Ovary (tissue), 7 donors: ENCODE measurements at regions not wholly inside any gene's neighbourhood (a gene's known extent, or its start where the extent isn't known, plus 50 kb on each side); places are given as distances from the start of the nearest gene placed in this dataset.

Experiments
- DNase-seq, 5 donors: peaks; one replicate each; pipeline ENCODE4 v3.0.0-alpha.2; 2019 to 2020
- H3K27ac ChIP-seq, 2 donors: fragments of 200-600 bp; one replicate each; pipeline versions ENCODE4 v1.5.1 to v1.8.0; 2019 to 2022
- H3K27me3 ChIP-seq: fragments of 200-600 bp; one replicate; pipeline ENCODE4 v1.8.0; 2022
- H3K36me3 ChIP-seq: fragments of 200-600 bp; sonication (generic); one replicate; pipeline ENCODE4 v1.5.1; 2019
- H3K4me1 ChIP-seq: one replicate; pipeline ENCODE4 v1.8.1; 2013; ENCODE audit warnings: mild to moderate bottlenecking, moderate library complexity; ENCODE audit not compliant: insufficient read depth
- H3K4me3 ChIP-seq: fragments of 200-600 bp; sonication (generic); one replicate; pipeline ENCODE4 v1.5.1; 2017
- H3K9me3 ChIP-seq, 2 donors: fragments of 200-600 bp in 1 of 2; sonication (generic) in 1 of 2; one replicate each; pipeline versions ENCODE4 v1.5.1 to v1.8.1; 2013 to 2019; ENCODE audit warnings: mild to moderate bottlenecking in 1 of 2, moderate library complexity in 1 of 2
- CTCF ChIP-seq, 3 donors: fragments of 450-650 bp in 2 of 3; fragments of 200-600 bp in 1 of 3; IDR thresholded peaks; one replicate each; pipeline versions ENCODE4 v1.5.1 to v1.8.0; 2016 to 2022; ENCODE audit warnings: antibody characterized with exemption in 3 of 3, mild to moderate bottlenecking in 1 of 3
- EP300 ChIP-seq: sonication (generic); formaldehyde crosslinking; IDR thresholded peaks from one replicate; pipeline ENCODE4 v1.6.1; 2017; ENCODE audit warnings: antibody characterized with exemption
- POLR2A ChIP-seq: fragments of 450-650 bp; IDR thresholded peaks from one replicate; pipeline ENCODE4 v1.6.1; 2017; ENCODE audit warnings: antibody characterized with exemption, mild to moderate bottlenecking, moderate library complexity
- WGBS, 3 donors: extraction: QIAGEN DNeasy Blood & Tissue Kit in 1 of 3; methylation state at CpG; one replicate each; pipeline versions ENCODE4 v1.1.5 to v1.1.7; 2013 to 2017; 5-methylcytosine and 5-hydroxymethylcytosine counted together
- intact Hi-C, 4 donors: fragments of 100-400 bp; cut with DNase I; formaldehyde crosslinking; loops; one replicate each; pipeline versions ENCODE4 v1.11.0 to v1.15.1; 2022 to 2023
- donor health status: DM: no; HTN: no; CAD: no; lungs with moderate emphysema.
- donor health status: DM: no; HTN: no; CAD: no.
- donor health status: Bipolar disorder and iron deficiency.
- donor health status: DM: no; HTN: no; CAD: no.
- donor health status: DM: yes; HTN: yes; CAD: no.

DNA sequence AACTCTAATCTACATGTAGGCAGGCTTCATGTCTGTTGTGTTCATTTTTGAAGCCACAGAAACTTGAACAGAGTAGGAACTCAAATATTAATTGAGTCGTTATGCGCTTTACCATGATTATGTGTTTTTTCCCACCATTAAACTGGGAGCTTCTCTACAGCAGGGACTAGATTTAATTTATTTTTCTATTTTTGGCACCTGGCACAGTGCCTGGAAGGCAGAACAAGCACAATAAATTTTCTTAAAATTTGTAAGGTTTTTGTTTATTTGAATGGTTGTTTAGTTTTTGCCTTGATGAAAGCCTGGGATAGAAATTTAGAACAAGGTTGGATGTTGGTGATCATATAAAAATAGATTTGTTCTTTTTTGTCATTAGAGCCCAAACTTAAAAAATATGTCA, 221.7 kb upstream of the PLEKHG7 start:
- Histone ChIP-seq H3K27ac (no peak overlapping the region), H3K36me3 (no peaks in the 10 kb centered on the region), H3K27me3 (no peaks in the 10 kb centered on the region), H3K9me3 (no peaks in the 10 kb centered on the region), H3K4me1 (peaks cover 6% of the 10 kb centered on the region), H3K4me3 (no peak overlapping the region)
- intact Hi-C loops: no loop called here
- TF ChIP-seq CTCF (IDR thresholded peaks at IDR 0.05) (no peak), POLR2A (no peak), EP300 (no peak)
- WGBS, 3 donors: 82 to 84% (median 83%) methylated on average over 2 of the region's 2 CpGs
- DNase-seq: no peak

DNA sequence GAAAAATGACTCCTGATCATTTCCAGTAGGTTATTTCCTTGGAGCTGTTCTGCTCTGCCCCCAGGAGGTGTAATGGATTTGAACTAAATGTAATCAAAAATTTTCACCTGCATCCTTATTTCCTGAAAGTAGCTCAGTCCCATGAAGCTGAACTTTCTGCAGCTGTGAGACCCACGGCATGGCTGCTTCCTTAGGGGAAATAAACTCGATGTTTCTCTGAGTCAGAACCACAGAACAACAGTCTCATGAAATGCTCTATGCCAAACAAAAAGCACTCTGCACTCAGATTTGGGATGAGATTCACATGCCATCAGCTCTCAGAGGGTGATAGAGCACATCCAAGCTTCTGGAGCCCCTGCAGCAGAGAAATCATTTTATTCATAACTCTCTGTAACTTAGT, 224.1 kb upstream of the PLEKHG7 start:
- H3K27ac ChIP-seq: no peak overlapping the region
- no peak for TF ChIP-seq CTCF (IDR thresholded peaks at IDR 0.05)
- TF ChIP-seq POLR2A: no peak
- TF ChIP-seq EP300: no peak
- intact Hi-C loops: no loop called here

GRCh38 chr12:92476844-92477243, 225.9 kb upstream of the PLEKHG7 start:
- H3K27me3 ChIP-seq: no peaks in the 10 kb centered on the region
- H3K4me1 ChIP-seq: no peaks in the 10 kb centered on the region
- H3K9me3 ChIP-seq: no peaks in the 10 kb centered on the region
- no peak overlapping the region for H3K4me3 ChIP-seq
- no peak for DNase-seq
- no peak overlapping the region for H3K27ac ChIP-seq
- no peaks in the 10 kb centered on the region for H3K36me3 ChIP-seq
- intact Hi-C loops: no loop called here
- TF ChIP-seq POLR2A: no peak
- no peak for TF ChIP-seq EP300
- TF ChIP-seq CTCF (IDR thresholded peaks at IDR 0.05): no peak
- 93 to 100% (median 100%) methylated on average over 1 of the region's 1 CpG for WGBS, 3 donors

More for the DNA sequence above, 224.1 kb upstream of the PLEKHG7 start:
- H3K27me3 ChIP-seq: no peaks in the 10 kb centered on the region
- WGBS, 3 donors: 39 to 58% (median 52%) methylated on average over 2 of the region's 2 CpGs
- H3K9me3 ChIP-seq: no peaks in the 10 kb centered on the region
- no peaks in the 10 kb centered on the region for H3K4me1 ChIP-seq
- DNase-seq: no peak
- H3K36me3 ChIP-seq: no peaks in the 10 kb centered on the region
- H3K4me3 ChIP-seq: no peak overlapping the region

DNA sequence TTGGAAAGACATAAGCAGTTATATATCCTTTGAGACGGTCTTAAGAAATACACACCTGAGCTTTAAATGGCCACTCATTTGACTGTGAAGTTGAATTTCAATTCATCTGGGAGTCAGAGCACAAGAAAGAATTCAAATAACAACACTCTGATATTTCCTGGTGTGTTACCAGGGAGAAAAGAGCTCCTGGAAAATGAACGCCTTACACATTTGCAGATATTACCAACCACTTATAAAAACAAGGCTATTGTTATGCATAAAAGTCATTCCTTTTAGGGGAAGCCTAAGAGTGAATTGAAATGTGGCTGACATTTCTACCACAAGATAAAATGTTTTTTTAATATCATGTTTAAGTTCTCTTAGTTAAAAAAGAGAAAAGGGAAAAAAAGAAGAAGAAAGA, 229.2 kb upstream of the PLEKHG7 start:
- intact Hi-C loops: no loop called here
- H3K4me1 ChIP-seq: peaks cover 7% of the 10 kb centered on the region
- TF ChIP-seq EP300 (no peak), POLR2A (no peak), CTCF (IDR thresholded peaks at IDR 0.05) (no peak)
- no peak overlapping the region for H3K27ac ChIP-seq
- 22 to 70% (median 59%) methylated on average over 2 of the region's 2 CpGs for WGBS, 3 donors
- H3K9me3 ChIP-seq: no peaks in the 10 kb centered on the region
- H3K36me3 ChIP-seq: no peaks in the 10 kb centered on the region
- H3K27me3 ChIP-seq: no peaks in the 10 kb centered on the region
- DNase-seq: no peak
- no peak overlapping the region for H3K4me3 ChIP-seq

DNA sequence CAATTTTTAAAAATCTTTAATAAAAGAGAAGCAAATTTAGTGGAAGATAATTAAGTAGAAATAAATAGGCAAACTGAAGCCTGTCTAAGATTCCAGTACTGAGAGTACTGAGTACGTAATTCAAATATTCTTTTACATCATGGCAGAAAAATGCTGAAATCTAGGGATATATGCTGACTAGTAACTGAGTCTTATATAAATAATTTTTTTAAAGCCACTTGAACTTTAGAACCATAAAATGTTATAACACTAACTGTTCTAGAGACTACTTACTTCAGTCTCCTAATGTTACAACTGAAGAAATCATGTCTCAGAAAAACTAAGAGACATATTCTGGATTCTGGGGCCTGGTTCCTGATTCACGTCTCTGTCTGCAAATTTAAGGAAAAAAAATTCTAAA, 230.6 kb upstream of the PLEKHG7 start:
- WGBS, 3 donors: 95 to 99% (median 98%) methylated on average over 2 of the region's 2 CpGs
- intact Hi-C loops: no loop called here

More for the DNA sequence above, 230.6 kb upstream of the PLEKHG7 start:
- Histone ChIP-seq H3K27ac (no peak overlapping the region), H3K4me3 (no peak overlapping the region), H3K9me3 (no peaks in the 10 kb centered on the region), H3K4me1 (peaks cover 7% of the 10 kb centered on the region), H3K36me3 (no peaks in the 10 kb centered on the region), H3K27me3 (no peaks in the 10 kb centered on the region)
- DNase-seq: no peak
- TF ChIP-seq EP300 (no peak), CTCF (IDR thresholded peaks at IDR 0.05) (no peak), POLR2A (no peak)
